WTC11 (cell line): ENCODE measurements at regions not wholly inside any gene's neighbourhood (a gene's known extent, or its start where the extent isn't known, plus 50 kb on each side); places are given as distances from the start of the nearest gene placed in this dataset.

Experiments
- ATAC-seq: fragments of 200-7000 bp; cut with Tn5 transposase; 2 replicates; pipeline ENCODE4 v1.10.0; 2021; ENCODE audit warnings: mild to moderate bottlenecking, moderate library complexity
- CTCF ChIA-PET: fragments of 300-600 bp; sonication (Branson Sonifier 250); formaldehyde crosslinking; loops from one replicate; lab custom pipeline; 2021; ENCODE audit warnings: antibody characterized with exemption; lab: Charles Lee
- POLR2A ChIA-PET: fragments of 350-600 bp; sonication (Branson Sonifier 250); formaldehyde crosslinking; loops from one replicate; lab custom pipeline; 2021; ENCODE audit warnings: antibody characterized with exemption; lab: Charles Lee
- DNase-seq: peaks from one replicate; pipeline ENCODE4 v3.0.0; 2021; ENCODE audit warnings: low spot score
- H3K27ac Mint-ChIP-seq: 2 replicates; pipeline ENCODE4 v1.8.0; 2021; ENCODE audit warnings: mixed read lengths
- H3K27me3 Mint-ChIP-seq: 2 replicates; pipeline ENCODE4 v1.8.0; 2021; ENCODE audit warnings: low read depth, mild to moderate bottlenecking, moderate library complexity, mixed read lengths
- H3K36me3 Mint-ChIP-seq: 2 replicates; pipeline ENCODE4 v1.8.0; 2021; ENCODE audit warnings: mixed read lengths
- H3K4me1 Mint-ChIP-seq: 2 replicates; pipeline ENCODE4 v1.8.0; 2022; ENCODE audit warnings: mixed read lengths
- H3K4me3 Mint-ChIP-seq: 2 replicates; pipeline ENCODE4 v1.8.0; 2021; ENCODE audit warnings: mild to moderate bottlenecking, moderate library complexity, mixed read lengths
- H3K9me3 Mint-ChIP-seq: 2 replicates; pipeline ENCODE4 v1.8.0; 2021; ENCODE audit warnings: mixed read lengths
- ATF1 ChIP-seq: sonication (generic); formaldehyde crosslinking; IDR thresholded peaks from 2 replicates; pipeline ENCODE4 v1.8.1; 2023; ENCODE audit warnings: mild to moderate bottlenecking, moderate library complexity, missing genetic modification reagents
- EMX1 ChIP-seq: fragments of 250-450 bp; sonication (Bioruptor Pico); IDR thresholded peaks from 2 replicates; pipeline ENCODE4 v1.8.0; 2021; ENCODE audit warnings: mild to moderate bottlenecking
- ESRRA ChIP-seq: sonication (generic); formaldehyde crosslinking; IDR thresholded peaks from 2 replicates; pipeline ENCODE4 v1.8.1; 2022; ENCODE audit warnings: mild to moderate bottlenecking, missing genetic modification reagents, borderline replicate concordance
- GRHL2 ChIP-seq: fragments of 250-450 bp; sonication (Bioruptor Pico); IDR thresholded peaks from 2 replicates; pipeline ENCODE4 v1.8.0; 2022; ENCODE audit warnings: mild to moderate bottlenecking, moderate library complexity; ENCODE audit not compliant: insufficient replicate concordance, severe bottlenecking
- GTF2I ChIP-seq: fragments of 250-450 bp; sonication (Bioruptor Pico); conservative IDR thresholded peaks from 2 replicates; pipeline ENCODE4 v1.4.0; 2021; ENCODE audit warnings: mild to moderate bottlenecking
- JAZF1 ChIP-seq: fragments of 250-450 bp; sonication (Bioruptor Pico); IDR thresholded peaks from 2 replicates; pipeline ENCODE4 v1.9.0; 2021; ENCODE audit warnings: moderate library complexity, mild to moderate bottlenecking, inconsistent platforms
- NR1H2 ChIP-seq: sonication (generic); formaldehyde crosslinking; IDR thresholded peaks from 2 replicates; pipeline ENCODE4 v1.9.0; 2021; ENCODE audit warnings: mild to moderate bottlenecking, moderate library complexity, missing genetic modification reagents
- OVOL2 ChIP-seq: fragments of 250-450 bp; sonication (Bioruptor Pico); IDR thresholded peaks from 2 replicates; pipeline ENCODE4 v1.9.0; 2021; ENCODE audit warnings: mild to moderate bottlenecking, borderline replicate concordance
- PRRX2 ChIP-seq: fragments of 250-450 bp; sonication (Bioruptor Pico); IDR thresholded peaks from 2 replicates; pipeline ENCODE4 v1.8.0; 2021; ENCODE audit warnings: mild to moderate bottlenecking
- RELA ChIP-seq: sonication (generic); formaldehyde crosslinking; IDR thresholded peaks from 2 replicates; pipeline ENCODE4 v1.8.1; 2022; ENCODE audit warnings: missing genetic modification reagents, mild to moderate bottlenecking, borderline replicate concordance
- TP53 ChIP-seq: sonication (generic); formaldehyde crosslinking; IDR thresholded peaks from 2 replicates; pipeline ENCODE4 v1.8.1; 2023; ENCODE audit warnings: mild to moderate bottlenecking, missing genetic modification reagents
- ZBTB21 ChIP-seq: sonication (generic); formaldehyde crosslinking; IDR thresholded peaks from 2 replicates; pipeline ENCODE4 v1.8.1; 2023; ENCODE audit warnings: mild to moderate bottlenecking, missing genetic modification reagents, borderline replicate concordance
- ZNF416 ChIP-seq: fragments of 250-450 bp; sonication (Bioruptor Pico); IDR thresholded peaks from 2 replicates; pipeline ENCODE4 v1.9.0; 2021; ENCODE audit warnings: mild to moderate bottlenecking, inconsistent platforms
- TF ChIP-seq, protein P1 (sequence below): sonication (generic); formaldehyde crosslinking; IDR thresholded peaks from 2 replicates; pipeline ENCODE4 v1.8.0; 2023; ENCODE audit warnings: missing genetic modification reagents, mild to moderate bottlenecking, borderline replicate concordance
- TF ChIP-seq, protein P2 (sequence below): fragments of 250-450 bp; sonication (Bioruptor Pico); IDR thresholded peaks from 2 replicates; pipeline ENCODE4 v1.9.0; 2021; ENCODE audit warnings: mild to moderate bottlenecking
- TF ChIP-seq, protein P3 (sequence below): fragments of 250-450 bp; sonication (Bioruptor Pico); IDR thresholded peaks from 2 replicates; pipeline ENCODE4 v1.8.0; 2021; ENCODE audit warnings: mild to moderate bottlenecking
- TF ChIP-seq, protein P4 (sequence below): fragments of 200-600 bp; IDR thresholded peaks from 2 replicates; pipeline ENCODE4 v1.8.0; 2022; ENCODE audit warnings: antibody characterized with exemption
- TF ChIP-seq, protein P5 (sequence below): sonication (generic); formaldehyde crosslinking; IDR thresholded peaks from 2 replicates; pipeline ENCODE4 v1.8.0; 2022; ENCODE audit warnings: missing genetic modification reagents
- TF ChIP-seq, protein P6 (sequence below): fragments of 250-450 bp; sonication (Bioruptor Pico); IDR thresholded peaks from 2 replicates; pipeline ENCODE4 v1.9.0; 2021; ENCODE audit warnings: mild to moderate bottlenecking
- TF ChIP-seq, protein P7 (sequence below): sonication (generic); formaldehyde crosslinking; conservative IDR thresholded peaks from 2 replicates; pipeline ENCODE4 v1.8.1; 2023; ENCODE audit warnings: mild to moderate bottlenecking, low read depth, missing genetic modification reagents, moderate library complexity

DNA sequence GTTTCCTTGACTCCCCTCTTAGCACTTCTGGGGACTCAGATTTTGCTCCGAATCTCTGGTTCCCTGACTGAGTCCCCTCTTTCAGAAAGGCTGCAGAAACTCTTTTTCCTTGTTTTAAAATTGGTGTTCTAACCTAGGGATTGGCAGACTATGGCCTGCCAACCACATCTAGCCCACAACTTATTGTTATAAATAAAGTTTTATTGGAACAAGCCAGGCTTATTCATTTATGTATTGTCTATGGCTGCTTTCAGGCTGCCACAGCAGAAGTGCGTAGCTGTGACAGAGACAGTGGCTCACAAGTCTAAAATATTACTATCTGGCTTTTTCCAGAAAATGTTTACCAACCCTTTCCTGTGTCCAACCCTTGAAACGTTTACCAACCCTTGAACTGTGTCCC, 81.7 kb downstream of the IER5 start:
- ChIA-PET POLR2A (no interaction called here), CTCF (interaction anchor here (1.2 to 2.1 kb wide), 2 partner anchors 20 to 289 kb away, joined by 3 to 8 read pairs; no protein-coding TSS in a partner anchor)
- H3K4me3 Mint-ChIP-seq, result no peak overlapping the region
- peaks cover 29% of the 10 kb centered on the region for H3K9me3 Mint-ChIP-seq
- no peak for DNase-seq
- peaks cover 4% of the 10 kb centered on the region for H3K4me1 Mint-ChIP-seq
- H3K27ac Mint-ChIP-seq, result no peak overlapping the region
- no peaks in the 10 kb centered on the region; the same call in 1 of the 2 replicates for H3K36me3 Mint-ChIP-seq
- peaks cover 6% of the 10 kb centered on the region for H3K27me3 Mint-ChIP-seq
- TF ChIP-seq ESRRA, result no peak
- TF ChIP-seq, protein P1, sequence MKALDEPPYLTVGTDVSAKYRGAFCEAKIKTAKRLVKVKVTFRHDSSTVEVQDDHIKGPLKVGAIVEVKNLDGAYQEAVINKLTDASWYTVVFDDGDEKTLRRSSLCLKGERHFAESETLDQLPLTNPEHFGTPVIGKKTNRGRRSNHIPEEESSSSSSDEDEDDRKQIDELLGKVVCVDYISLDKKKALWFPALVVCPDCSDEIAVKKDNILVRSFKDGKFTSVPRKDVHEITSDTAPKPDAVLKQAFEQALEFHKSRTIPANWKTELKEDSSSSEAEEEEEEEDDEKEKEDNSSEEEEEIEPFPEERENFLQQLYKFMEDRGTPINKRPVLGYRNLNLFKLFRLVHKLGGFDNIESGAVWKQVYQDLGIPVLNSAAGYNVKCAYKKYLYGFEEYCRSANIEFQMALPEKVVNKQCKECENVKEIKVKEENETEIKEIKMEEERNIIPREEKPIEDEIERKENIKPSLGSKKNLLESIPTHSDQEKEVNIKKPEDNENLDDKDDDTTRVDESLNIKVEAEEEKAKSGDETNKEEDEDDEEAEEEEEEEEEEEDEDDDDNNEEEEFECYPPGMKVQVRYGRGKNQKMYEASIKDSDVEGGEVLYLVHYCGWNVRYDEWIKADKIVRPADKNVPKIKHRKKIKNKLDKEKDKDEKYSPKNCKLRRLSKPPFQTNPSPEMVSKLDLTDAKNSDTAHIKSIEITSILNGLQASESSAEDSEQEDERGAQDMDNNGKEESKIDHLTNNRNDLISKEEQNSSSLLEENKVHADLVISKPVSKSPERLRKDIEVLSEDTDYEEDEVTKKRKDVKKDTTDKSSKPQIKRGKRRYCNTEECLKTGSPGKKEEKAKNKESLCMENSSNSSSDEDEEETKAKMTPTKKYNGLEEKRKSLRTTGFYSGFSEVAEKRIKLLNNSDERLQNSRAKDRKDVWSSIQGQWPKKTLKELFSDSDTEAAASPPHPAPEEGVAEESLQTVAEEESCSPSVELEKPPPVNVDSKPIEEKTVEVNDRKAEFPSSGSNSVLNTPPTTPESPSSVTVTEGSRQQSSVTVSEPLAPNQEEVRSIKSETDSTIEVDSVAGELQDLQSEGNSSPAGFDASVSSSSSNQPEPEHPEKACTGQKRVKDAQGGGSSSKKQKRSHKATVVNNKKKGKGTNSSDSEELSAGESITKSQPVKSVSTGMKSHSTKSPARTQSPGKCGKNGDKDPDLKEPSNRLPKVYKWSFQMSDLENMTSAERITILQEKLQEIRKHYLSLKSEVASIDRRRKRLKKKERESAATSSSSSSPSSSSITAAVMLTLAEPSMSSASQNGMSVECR, result no peak
- TF ChIP-seq RELA, result no peak
- TF ChIP-seq, protein P2, sequence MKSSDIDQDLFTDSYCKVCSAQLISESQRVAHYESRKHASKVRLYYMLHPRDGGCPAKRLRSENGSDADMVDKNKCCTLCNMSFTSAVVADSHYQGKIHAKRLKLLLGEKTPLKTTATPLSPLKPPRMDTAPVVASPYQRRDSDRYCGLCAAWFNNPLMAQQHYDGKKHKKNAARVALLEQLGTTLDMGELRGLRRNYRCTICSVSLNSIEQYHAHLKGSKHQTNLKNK, result no peak
- TF ChIP-seq, protein P3, sequence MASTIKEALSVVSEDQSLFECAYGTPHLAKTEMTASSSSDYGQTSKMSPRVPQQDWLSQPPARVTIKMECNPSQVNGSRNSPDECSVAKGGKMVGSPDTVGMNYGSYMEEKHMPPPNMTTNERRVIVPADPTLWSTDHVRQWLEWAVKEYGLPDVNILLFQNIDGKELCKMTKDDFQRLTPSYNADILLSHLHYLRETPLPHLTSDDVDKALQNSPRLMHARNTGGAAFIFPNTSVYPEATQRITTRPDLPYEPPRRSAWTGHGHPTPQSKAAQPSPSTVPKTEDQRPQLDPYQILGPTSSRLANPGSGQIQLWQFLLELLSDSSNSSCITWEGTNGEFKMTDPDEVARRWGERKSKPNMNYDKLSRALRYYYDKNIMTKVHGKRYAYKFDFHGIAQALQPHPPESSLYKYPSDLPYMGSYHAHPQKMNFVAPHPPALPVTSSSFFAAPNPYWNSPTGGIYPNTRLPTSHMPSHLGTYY, result no peak
- TF ChIP-seq ZNF416, result no peak
- TF ChIP-seq PRRX2, result no peak
- no peak for TF ChIP-seq ZBTB21 (CRISPR knock-in tag)
- no peak for TF ChIP-seq TP53 (CRISPR knock-in tag)
- TF ChIP-seq, protein P4, sequence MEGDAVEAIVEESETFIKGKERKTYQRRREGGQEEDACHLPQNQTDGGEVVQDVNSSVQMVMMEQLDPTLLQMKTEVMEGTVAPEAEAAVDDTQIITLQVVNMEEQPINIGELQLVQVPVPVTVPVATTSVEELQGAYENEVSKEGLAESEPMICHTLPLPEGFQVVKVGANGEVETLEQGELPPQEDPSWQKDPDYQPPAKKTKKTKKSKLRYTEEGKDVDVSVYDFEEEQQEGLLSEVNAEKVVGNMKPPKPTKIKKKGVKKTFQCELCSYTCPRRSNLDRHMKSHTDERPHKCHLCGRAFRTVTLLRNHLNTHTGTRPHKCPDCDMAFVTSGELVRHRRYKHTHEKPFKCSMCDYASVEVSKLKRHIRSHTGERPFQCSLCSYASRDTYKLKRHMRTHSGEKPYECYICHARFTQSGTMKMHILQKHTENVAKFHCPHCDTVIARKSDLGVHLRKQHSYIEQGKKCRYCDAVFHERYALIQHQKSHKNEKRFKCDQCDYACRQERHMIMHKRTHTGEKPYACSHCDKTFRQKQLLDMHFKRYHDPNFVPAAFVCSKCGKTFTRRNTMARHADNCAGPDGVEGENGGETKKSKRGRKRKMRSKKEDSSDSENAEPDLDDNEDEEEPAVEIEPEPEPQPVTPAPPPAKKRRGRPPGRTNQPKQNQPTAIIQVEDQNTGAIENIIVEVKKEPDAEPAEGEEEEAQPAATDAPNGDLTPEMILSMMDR, result no peak
- no peak for TF ChIP-seq GRHL2
- TF ChIP-seq EMX1 (CRISPR knock-in tag), result no peak
- no peak for TF ChIP-seq NR1H2 (CRISPR knock-in tag)
- no peak for TF ChIP-seq GTF2I (CRISPR knock-in tag)
- TF ChIP-seq, protein P5, sequence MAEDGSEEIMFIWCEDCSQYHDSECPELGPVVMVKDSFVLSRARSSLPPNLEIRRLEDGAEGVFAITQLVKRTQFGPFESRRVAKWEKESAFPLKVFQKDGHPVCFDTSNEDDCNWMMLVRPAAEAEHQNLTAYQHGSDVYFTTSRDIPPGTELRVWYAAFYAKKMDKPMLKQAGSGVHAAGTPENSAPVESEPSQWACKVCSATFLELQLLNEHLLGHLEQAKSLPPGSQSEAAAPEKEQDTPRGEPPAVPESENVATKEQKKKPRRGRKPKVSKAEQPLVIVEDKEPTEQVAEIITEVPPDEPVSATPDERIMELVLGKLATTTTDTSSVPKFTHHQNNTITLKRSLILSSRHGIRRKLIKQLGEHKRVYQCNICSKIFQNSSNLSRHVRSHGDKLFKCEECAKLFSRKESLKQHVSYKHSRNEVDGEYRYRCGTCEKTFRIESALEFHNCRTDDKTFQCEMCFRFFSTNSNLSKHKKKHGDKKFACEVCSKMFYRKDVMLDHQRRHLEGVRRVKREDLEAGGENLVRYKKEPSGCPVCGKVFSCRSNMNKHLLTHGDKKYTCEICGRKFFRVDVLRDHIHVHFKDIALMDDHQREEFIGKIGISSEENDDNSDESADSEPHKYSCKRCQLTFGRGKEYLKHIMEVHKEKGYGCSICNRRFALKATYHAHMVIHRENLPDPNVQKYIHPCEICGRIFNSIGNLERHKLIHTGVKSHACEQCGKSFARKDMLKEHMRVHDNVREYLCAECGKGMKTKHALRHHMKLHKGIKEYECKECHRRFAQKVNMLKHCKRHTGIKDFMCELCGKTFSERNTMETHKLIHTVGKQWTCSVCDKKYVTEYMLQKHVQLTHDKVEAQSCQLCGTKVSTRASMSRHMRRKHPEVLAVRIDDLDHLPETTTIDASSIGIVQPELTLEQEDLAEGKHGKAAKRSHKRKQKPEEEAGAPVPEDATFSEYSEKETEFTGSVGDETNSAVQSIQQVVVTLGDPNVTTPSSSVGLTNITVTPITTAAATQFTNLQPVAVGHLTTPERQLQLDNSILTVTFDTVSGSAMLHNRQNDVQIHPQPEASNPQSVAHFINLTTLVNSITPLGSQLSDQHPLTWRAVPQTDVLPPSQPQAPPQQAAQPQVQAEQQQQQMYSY, result no peak
- no peak for TF ChIP-seq ATF1 (CRISPR knock-in tag)
- no peak for ATAC-seq

DNA sequence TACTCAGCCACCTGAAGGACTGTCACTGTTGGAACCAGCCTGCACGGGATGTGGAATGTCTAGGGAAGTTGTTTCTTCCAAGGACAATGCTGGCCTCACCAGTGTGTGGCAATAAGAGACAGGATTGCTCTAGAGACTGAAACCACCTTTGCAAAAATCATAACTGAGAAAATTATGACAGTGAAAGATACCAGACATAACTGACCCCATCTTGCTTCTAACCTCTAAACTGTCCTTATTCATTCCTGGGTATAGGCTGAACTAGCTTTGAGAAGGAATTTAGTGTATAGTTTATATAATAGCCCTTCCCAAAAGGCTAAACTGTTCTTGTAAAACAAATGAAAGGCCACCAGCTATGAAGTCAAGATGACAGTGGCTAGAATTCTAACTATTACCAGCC, 83.6 kb downstream of the IER5 start:
- DNase-seq (no peak), ATAC-seq (no peak)
- no peaks in the 10 kb centered on the region; the same call in 1 of the 2 replicates for H3K27me3 Mint-ChIP-seq
- no peaks in the 10 kb centered on the region; the same call in 1 of the 2 replicates for H3K4me1 Mint-ChIP-seq
- H3K9me3 Mint-ChIP-seq, result peaks cover 29% of the 10 kb centered on the region
- POLR2A ChIA-PET, result no interaction called here
- CTCF ChIA-PET, result no interaction called here
- no peaks in the 10 kb centered on the region; the same call in 1 of the 2 replicates for H3K36me3 Mint-ChIP-seq
- no peak overlapping the region for H3K4me3 Mint-ChIP-seq
- H3K27ac Mint-ChIP-seq, result no peak overlapping the region
- no peak for TF ChIP-seq GTF2I (CRISPR knock-in tag)
- TF ChIP-seq, protein P6, sequence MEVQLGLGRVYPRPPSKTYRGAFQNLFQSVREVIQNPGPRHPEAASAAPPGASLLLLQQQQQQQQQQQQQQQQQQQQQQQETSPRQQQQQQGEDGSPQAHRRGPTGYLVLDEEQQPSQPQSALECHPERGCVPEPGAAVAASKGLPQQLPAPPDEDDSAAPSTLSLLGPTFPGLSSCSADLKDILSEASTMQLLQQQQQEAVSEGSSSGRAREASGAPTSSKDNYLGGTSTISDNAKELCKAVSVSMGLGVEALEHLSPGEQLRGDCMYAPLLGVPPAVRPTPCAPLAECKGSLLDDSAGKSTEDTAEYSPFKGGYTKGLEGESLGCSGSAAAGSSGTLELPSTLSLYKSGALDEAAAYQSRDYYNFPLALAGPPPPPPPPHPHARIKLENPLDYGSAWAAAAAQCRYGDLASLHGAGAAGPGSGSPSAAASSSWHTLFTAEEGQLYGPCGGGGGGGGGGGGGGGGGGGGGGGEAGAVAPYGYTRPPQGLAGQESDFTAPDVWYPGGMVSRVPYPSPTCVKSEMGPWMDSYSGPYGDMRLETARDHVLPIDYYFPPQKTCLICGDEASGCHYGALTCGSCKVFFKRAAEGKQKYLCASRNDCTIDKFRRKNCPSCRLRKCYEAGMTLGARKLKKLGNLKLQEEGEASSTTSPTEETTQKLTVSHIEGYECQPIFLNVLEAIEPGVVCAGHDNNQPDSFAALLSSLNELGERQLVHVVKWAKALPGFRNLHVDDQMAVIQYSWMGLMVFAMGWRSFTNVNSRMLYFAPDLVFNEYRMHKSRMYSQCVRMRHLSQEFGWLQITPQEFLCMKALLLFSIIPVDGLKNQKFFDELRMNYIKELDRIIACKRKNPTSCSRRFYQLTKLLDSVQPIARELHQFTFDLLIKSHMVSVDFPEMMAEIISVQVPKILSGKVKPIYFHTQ (CRISPR knock-in tag), result no peak
- no peak for TF ChIP-seq ZNF416
- TF ChIP-seq JAZF1 (CRISPR knock-in tag), result no peak
- no peak for TF ChIP-seq OVOL2 (CRISPR knock-in tag)
- TF ChIP-seq, protein P7, sequence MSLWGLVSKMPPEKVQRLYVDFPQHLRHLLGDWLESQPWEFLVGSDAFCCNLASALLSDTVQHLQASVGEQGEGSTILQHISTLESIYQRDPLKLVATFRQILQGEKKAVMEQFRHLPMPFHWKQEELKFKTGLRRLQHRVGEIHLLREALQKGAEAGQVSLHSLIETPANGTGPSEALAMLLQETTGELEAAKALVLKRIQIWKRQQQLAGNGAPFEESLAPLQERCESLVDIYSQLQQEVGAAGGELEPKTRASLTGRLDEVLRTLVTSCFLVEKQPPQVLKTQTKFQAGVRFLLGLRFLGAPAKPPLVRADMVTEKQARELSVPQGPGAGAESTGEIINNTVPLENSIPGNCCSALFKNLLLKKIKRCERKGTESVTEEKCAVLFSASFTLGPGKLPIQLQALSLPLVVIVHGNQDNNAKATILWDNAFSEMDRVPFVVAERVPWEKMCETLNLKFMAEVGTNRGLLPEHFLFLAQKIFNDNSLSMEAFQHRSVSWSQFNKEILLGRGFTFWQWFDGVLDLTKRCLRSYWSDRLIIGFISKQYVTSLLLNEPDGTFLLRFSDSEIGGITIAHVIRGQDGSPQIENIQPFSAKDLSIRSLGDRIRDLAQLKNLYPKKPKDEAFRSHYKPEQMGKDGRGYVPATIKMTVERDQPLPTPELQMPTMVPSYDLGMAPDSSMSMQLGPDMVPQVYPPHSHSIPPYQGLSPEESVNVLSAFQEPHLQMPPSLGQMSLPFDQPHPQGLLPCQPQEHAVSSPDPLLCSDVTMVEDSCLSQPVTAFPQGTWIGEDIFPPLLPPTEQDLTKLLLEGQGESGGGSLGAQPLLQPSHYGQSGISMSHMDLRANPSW, result no peak
